ENCODE measurements at regions not wholly inside any gene's neighbourhood (a gene's known extent, or its start where the extent isn't known, plus 50 kb on each side); places are given as distances from the start of the nearest gene placed in this dataset.

DNA sequence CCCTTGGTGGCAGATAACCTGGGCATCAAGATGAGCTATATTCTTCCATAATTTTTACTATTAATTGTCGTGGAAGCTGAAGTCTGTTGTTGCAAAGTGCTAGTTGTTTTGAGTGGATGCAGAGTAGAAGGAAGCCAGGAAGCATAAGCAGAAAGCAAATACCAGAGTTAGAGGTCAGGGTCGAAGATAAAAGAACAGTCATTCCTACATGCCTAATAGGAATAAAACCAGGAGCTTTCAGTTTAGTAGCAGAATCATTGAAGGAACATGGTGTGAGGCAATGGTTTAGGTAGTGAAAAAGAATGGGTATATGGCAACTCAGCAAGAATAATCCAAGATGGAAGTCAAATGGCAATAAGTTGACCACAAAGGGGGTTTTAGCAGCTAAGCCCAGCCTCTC is 121.6 kb upstream of the FST start:
- TF ChIP-seq, protein P1, sequence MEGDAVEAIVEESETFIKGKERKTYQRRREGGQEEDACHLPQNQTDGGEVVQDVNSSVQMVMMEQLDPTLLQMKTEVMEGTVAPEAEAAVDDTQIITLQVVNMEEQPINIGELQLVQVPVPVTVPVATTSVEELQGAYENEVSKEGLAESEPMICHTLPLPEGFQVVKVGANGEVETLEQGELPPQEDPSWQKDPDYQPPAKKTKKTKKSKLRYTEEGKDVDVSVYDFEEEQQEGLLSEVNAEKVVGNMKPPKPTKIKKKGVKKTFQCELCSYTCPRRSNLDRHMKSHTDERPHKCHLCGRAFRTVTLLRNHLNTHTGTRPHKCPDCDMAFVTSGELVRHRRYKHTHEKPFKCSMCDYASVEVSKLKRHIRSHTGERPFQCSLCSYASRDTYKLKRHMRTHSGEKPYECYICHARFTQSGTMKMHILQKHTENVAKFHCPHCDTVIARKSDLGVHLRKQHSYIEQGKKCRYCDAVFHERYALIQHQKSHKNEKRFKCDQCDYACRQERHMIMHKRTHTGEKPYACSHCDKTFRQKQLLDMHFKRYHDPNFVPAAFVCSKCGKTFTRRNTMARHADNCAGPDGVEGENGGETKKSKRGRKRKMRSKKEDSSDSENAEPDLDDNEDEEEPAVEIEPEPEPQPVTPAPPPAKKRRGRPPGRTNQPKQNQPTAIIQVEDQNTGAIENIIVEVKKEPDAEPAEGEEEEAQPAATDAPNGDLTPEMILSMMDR (IDR thresholded peaks at IDR 0.05) = no peak
- TF ChIP-seq POLR2A (IDR thresholded peaks at IDR 0.05) = no peak

All from right lobe of liver (tissue), 4 donors.